Right ventricle myocardium inferior (tissue), 1 donor: ENCODE measurements at regions not wholly inside any gene's neighbourhood (a gene's known extent, or its start where the extent isn't known, plus 50 kb on each side); places are given as distances from the start of the nearest gene placed in this dataset.

Experiments used
- ATAC-seq: fragments of 200-7000 bp; cut with Tn5 transposase; one replicate; pipeline ENCODE4 v1.9.1; 2020; ENCODE audit warnings: mild to moderate bottlenecking, moderate library complexity
- DNase-seq: peaks from one replicate; pipeline ENCODE4 v3.0.0; 2021; ENCODE audit errors: missing footprints
- intact Hi-C: fragments of 100-400 bp; cut with DNase I; formaldehyde crosslinking; loops from one replicate; pipeline ENCODE4 v1.11.0; 2022
- donor health status: DM: no; HTN: yes; CAD: no; lungs with severe emphysema.

DNA sequence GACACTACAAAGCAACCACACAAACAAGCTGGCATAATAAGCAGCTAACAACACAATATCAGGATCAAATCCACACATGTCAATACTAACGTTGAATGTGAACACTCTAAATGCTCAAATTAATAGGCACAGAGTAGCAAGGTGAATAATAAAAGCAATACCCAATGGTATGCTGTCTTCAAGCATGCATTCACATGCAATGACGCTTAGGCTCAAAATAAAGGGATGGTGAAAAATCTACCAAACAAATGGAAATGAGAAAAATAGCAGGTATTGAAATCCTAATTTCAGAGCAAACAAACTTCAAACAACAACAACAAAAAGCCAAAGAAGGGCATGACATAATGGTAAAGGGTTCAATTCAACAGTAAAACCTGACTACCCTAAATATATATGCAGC is 74.0 kb upstream of the FAM47B start:
- ATAC-seq (no peak), DNase-seq (no peak)

GRCh38 chrX:34873500-34874225 is 68.9 kb upstream of the FAM47B start:
- DNase-seq (no peak), ATAC-seq (no peak)
- intact Hi-C loops, result no loop called here

More for the DNA sequence above, 74.0 kb upstream of the FAM47B start:
- intact Hi-C loops, result no loop called here

- no peak for DNase-seq
- intact Hi-C loops, result no loop called here
- ATAC-seq, result no peak
Measured at GRCh38 chrX:34874763-34875162, 67.8 kb upstream of the FAM47B start.

DNA sequence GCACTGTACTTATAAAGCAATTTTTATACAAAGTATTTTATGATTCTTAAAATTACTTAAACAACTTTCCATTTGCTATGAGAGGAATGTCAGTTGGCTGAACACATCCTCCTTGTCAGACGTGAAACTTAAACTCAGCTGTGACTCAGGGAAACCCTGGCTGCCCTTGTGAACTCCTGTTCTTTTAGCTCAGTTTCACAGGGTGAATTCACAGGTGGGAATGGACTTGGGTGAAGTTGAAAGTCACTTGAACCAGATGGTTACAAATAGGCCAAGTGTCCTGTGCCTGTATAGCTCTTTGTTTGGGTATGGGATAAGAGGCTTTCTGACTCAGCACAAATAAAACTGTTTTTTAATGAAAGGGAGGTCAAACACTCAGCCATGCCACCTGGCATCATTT is 67.4 kb upstream of the FAM47B start:
- DNase-seq (no peak), ATAC-seq (no peak)
- intact Hi-C loops, result no loop called here

GRCh38 chrX:34877436-34877835 is 65.2 kb upstream of the FAM47B start:
- intact Hi-C loops, result no loop called here
- DNase-seq (no peak), ATAC-seq (no peak)

DNA sequence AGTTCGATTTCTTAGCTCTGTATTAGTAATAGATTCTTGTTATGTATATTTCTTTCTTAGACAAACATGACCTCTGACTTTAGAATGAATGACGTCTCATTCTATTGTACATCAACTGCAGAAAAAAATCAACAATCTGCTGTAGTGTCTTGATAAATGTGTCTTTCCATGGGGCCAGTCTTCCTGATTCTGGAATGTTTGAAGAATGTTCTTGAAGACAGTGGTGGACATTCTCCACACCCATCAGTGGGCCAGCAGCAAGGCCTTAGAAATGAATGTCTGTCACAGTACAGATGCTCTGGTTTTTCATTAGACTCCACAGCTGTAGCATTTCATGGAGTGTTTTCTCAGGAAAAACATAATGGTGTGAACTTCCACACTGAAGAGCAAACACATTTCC is 63.2 kb upstream of the FAM47B start:
- no peak for DNase-seq
- intact Hi-C loops, result no loop called here
- no peak for ATAC-seq

GRCh38 chrX:34879886-34880285 is 62.7 kb upstream of the FAM47B start:
- intact Hi-C loops, result no loop called here
- no peak for ATAC-seq
- no peak for DNase-seq

- no peak for DNase-seq
- intact Hi-C loops, result no loop called here
Measured at GRCh38 chrX:34880656-34881055, 61.9 kb upstream of the FAM47B start.

DNA sequence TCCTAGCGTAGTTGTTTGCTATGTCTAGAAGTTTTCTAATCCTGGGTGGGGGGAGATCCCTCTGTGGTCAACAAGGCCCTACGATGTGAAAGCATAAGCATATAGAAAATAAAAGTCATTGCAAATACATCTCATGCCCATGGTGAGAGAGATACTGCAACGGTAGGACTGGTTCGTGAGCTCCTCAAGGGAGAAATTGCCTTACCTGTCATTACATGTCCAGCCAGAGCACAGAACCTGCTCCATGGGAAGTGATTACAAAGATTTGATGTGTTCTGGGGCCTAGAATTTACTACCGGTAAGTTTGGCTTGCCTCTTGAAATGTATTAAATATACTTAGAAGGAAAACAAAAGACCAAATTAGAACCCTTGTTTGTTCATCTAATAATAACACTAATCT is 60.9 kb upstream of the FAM47B start:
- ATAC-seq (no peak), DNase-seq (no peak)
- intact Hi-C loops, result no loop called here

More at GRCh38 chrX:34880656-34881055, 61.9 kb upstream of the FAM47B start:
- ATAC-seq, result no peak

- intact Hi-C loops, result no loop called here
- ATAC-seq (no peak), DNase-seq (no peak)
Measured at GRCh38 chrX:34884817-34885216, 57.8 kb upstream of the FAM47B start.

DNA sequence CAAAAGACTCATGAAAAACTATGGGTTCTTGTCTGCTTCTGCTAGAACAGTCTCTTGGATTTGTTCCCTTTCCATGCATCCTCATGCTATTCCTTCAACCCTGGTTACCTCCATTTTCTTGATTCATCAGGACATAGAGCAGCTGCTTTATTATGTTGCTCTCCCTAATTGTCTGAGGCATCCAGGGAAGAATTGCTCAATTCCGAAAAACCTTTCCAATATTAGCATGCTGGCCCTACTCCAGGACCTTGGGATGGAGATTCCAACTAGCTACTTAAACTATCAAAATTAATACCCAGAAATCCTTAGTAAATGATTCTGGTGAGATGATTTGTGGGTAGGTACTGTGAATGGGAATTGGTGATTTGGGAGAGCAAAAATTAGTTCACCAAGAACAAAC is 56.6 kb upstream of the FAM47B start:
- no peak for ATAC-seq
- intact Hi-C loops, result no loop called here
- DNase-seq, result no peak

- ATAC-seq (no peak), DNase-seq (no peak)
- intact Hi-C loops, result no loop called here
Measured at GRCh38 chrX:34891391-34891790, 51.2 kb upstream of the FAM47B start.
